ENCODE measurements at regions not wholly inside any gene's neighbourhood (a gene's known extent, or its start where the extent isn't known, plus 50 kb on each side); places are given as distances from the start of the nearest gene placed in this dataset.

- no peak for TF ChIP-seq FOS (IDR thresholded peaks at IDR 0.05; ENCODE audit: borderline replicate concordance, insufficient read depth, low read length)
- TF ChIP-seq CTCF (IDR thresholded peaks at IDR 0.05; ENCODE audit: extremely low read depth in 1 of 2, insufficient read depth in 1 of 2, low read depth in 1 of 2, low read length in 2 of 2): no peak
- no peak for TF ChIP-seq POLR2A (IDR thresholded peaks at IDR 0.05; ENCODE audit: low read depth, low read length)
- no peak for TF ChIP-seq MAX (IDR thresholded peaks at IDR 0.05; ENCODE audit: insufficient read depth, insufficient read length)
- TF ChIP-seq POLR2AphosphoS5 (IDR thresholded peaks at IDR 0.05; ENCODE audit: insufficient read depth, low read depth, low read length): no peak
- no peak for TF ChIP-seq EZH2 (IDR thresholded peaks at IDR 0.05; ENCODE audit: borderline replicate concordance, low read depth, low read length, severe bottlenecking)
Observed at GRCh38 chr9:88680505-88681160, 145.7 kb downstream of the NXNL2 start.

Data from endothelial cell of umbilical vein (primary cell).